K562 (cell line): ENCODE measurements at regions not wholly inside any gene's neighbourhood (a gene's known extent, or its start where the extent isn't known, plus 50 kb on each side); places are given as distances from the start of the nearest gene placed in this dataset.
"Not testable (repeated sequence)": the region's sequence is repeated elsewhere in the genome, so short reads cannot be mapped to it uniquely, and the experiment has no call there.

Source experiments
- ATF1 ChIP-seq, 2 experiments: fragments of 450-650 bp in 1 of 2; IDR thresholded peaks; 2 replicates each; pipeline ENCODE4 v1.6.1; 2016; ENCODE audit warnings: missing compliant biosample characterization in 1 of 2, missing genetic modification characterization in 1 of 2
- ATF4 ChIP-seq: fragments of 450-650 bp; formaldehyde crosslinking; IDR thresholded peaks from 2 replicates; pipeline ENCODE4 v1.4.0; 2022; ENCODE audit warnings: mild to moderate bottlenecking, moderate library complexity
- CHAMP1 ChIP-seq: fragments of 450-650 bp; IDR thresholded peaks from 2 replicates; pipeline ENCODE4 v1.6.1; 2016; ENCODE audit warnings: mild to moderate bottlenecking
- CTCF ChIP-seq, 3 experiments: IDR thresholded peaks in 2 of 3; conservative IDR thresholded peaks in 1 of 3; 2 replicates each; pipeline ENCODE4 v1.5.1; 2011 to 2012; ENCODE audit warnings: low read length in 3 of 3, mild to moderate bottlenecking in 3 of 3, control low read depth in 2 of 3, improper control_type of control experiment in 1 of 3, inconsistent platforms in 1 of 3, low read depth in 1 of 3, mixed read lengths in 1 of 3, moderate library complexity in 1 of 3; ENCODE audit not compliant: insufficient read depth in 2 of 3
- GTF2F1 ChIP-seq: IDR thresholded peaks from 2 replicates; pipeline ENCODE4 v1.6.1; 2011; ENCODE audit warnings: low read depth, low read length, improper control_type of control experiment
- TEAD4 ChIP-seq, 2 experiments: sonication (generic) in 1 of 2; formaldehyde crosslinking in 1 of 2; IDR thresholded peaks; 2 replicates each; pipeline versions ENCODE4 v1.6.1 to v1.8.0; 2012 to 2022; ENCODE audit warnings: borderline replicate concordance in 1 of 2, inconsistent platforms in 1 of 2, low read length in 1 of 2, mild to moderate bottlenecking in 1 of 2, missing genetic modification reagents in 1 of 2
- ZC3H4 ChIP-seq: sonication (generic); formaldehyde crosslinking; IDR thresholded peaks from 2 replicates; pipeline ENCODE4 v1.9.0; 2021; ENCODE audit warnings: missing genetic modification reagents, borderline replicate concordance
- ZNF354B ChIP-seq: fragments of 250-450 bp; sonication (Bioruptor Pico); IDR thresholded peaks from 2 replicates; pipeline ENCODE4 v1.4.0; 2020

- not testable (repeated sequence) for TF ChIP-seq CTCF (IDR thresholded peaks at IDR 0.05 in 2 of 3, conservative IDR thresholded peaks at IDR 0.05 in 1 of 3; ENCODE audit: insufficient read depth in 2 of 3, low read depth in 1 of 3, low read length in 3 of 3); GTF2F1; ZNF354B; ATF4; TEAD4 (IDR thresholded peaks at IDR 0.05; ENCODE audit: low read length); TEAD4 (CRISPR knock-in tag; IDR thresholded peaks at IDR 0.05; ENCODE audit: borderline replicate concordance); ZC3H4 (CRISPR knock-in tag); CHAMP1; ATF1 (CRISPR knock-in tag; IDR thresholded peaks at IDR 0.05); ATF1 (tag; IDR thresholded peaks at IDR 0.05)
These were observed 240.1 kb downstream of the NPIPA7 start for GRCh38 chr16:16618963-16619465.
